ENCODE measurements at regions not wholly inside any gene's neighbourhood (a gene's known extent, or its start where the extent isn't known, plus 50 kb on each side); places are given as distances from the start of the nearest gene placed in this dataset.

DNA sequence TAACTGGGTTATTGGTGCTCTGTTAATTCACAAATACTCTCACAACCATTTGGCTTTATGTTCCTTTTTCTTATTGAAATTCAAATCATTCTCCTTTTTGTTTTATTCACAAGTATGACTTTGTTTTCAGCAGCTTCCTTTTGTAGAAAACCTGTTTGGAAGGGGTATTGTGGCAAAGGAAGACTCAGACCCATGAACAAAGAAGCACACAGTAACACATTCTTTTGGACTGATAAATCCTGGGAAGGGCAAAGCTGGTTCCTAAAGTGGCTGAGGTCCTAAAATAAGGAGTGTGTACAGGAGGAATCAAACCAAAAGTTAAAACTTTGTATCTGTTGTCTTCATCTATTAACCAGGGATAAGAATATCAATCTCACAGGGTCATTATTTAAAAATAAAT, 374.7 kb upstream of the FIGN start:
- TF ChIP-seq, protein P1, sequence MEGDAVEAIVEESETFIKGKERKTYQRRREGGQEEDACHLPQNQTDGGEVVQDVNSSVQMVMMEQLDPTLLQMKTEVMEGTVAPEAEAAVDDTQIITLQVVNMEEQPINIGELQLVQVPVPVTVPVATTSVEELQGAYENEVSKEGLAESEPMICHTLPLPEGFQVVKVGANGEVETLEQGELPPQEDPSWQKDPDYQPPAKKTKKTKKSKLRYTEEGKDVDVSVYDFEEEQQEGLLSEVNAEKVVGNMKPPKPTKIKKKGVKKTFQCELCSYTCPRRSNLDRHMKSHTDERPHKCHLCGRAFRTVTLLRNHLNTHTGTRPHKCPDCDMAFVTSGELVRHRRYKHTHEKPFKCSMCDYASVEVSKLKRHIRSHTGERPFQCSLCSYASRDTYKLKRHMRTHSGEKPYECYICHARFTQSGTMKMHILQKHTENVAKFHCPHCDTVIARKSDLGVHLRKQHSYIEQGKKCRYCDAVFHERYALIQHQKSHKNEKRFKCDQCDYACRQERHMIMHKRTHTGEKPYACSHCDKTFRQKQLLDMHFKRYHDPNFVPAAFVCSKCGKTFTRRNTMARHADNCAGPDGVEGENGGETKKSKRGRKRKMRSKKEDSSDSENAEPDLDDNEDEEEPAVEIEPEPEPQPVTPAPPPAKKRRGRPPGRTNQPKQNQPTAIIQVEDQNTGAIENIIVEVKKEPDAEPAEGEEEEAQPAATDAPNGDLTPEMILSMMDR (IDR thresholded peaks at IDR 0.05): no peak
- no peak for TF ChIP-seq POLR2A (IDR thresholded peaks at IDR 0.05)
- intact Hi-C loops (cut with DNase I; ENCODE audit: low total_unique reads): no loop called here
- no peak for DNase-seq (ENCODE audit: low spot score in 2 of 2)
- no peak overlapping the region for H3K4me3 ChIP-seq (ENCODE audit: low read depth, poor library complexity, severe bottlenecking)

DNA sequence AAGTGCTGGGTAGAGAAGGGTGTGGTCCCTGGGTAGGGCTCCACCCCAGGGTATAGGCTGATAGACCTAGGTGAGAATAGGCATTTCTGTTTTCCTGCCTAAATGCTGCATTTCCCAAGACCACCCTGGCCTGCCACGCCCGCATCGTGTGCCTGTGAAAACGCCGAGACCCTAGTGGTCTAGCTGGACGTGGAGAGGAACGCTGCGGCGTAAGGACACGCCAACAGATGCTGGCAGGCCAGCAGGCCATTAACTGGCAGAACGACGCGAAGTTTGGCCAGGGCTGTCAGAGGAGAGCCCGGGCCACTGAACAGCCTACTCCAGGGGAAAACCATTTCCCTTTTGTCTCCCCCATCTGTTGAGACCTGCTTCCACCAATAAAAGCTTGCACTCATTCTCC, 373.2 kb upstream of the FIGN start:
- WGBS, 2 donors: 94 to 96% methylated on average over 14 of the region's 14 CpGs

DNA sequence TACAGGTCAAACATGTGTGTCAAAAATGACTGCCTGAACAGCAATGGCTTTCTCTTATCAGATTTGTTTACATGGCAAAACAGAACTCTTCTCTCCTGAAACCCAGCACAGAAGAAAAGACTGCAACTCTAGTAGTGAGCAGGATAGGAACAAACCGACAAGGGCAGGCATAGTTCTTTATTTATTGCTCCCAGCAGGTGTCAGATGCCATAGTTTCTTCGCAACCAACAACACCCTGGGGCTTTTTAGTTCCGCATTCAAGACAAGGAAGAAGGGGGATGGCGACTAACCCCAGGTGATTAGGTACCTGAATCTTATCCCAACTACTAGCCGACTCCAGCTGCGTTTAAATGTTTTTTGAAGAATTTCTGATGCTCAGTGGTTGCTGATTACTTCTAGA, 367.5 kb upstream of the FIGN start:
- intact Hi-C loops (cut with DNase I; ENCODE audit: low total_unique reads): no loop called here
- TF ChIP-seq, protein P1 (IDR thresholded peaks at IDR 0.05): no peak
- no peak for TF ChIP-seq POLR2A (IDR thresholded peaks at IDR 0.05)
- WGBS, 2 donors: 48 to 74% methylated on average over 6 of the region's 6 CpGs
- H3K4me3 ChIP-seq (ENCODE audit: low read depth, poor library complexity, severe bottlenecking): no peak overlapping the region
- no peak for DNase-seq (ENCODE audit: low spot score in 2 of 2)

More for the DNA sequence above, 373.2 kb upstream of the FIGN start:
- no peak overlapping the region for H3K4me3 ChIP-seq (ENCODE audit: low read depth, poor library complexity, severe bottlenecking)
- intact Hi-C loops (cut with DNase I; ENCODE audit: low total_unique reads): no loop called here
- TF ChIP-seq POLR2A (IDR thresholded peaks at IDR 0.05): no peak
- TF ChIP-seq, protein P1 (IDR thresholded peaks at IDR 0.05): no peak
- no peak for DNase-seq (ENCODE audit: low spot score in 2 of 2)

DNA sequence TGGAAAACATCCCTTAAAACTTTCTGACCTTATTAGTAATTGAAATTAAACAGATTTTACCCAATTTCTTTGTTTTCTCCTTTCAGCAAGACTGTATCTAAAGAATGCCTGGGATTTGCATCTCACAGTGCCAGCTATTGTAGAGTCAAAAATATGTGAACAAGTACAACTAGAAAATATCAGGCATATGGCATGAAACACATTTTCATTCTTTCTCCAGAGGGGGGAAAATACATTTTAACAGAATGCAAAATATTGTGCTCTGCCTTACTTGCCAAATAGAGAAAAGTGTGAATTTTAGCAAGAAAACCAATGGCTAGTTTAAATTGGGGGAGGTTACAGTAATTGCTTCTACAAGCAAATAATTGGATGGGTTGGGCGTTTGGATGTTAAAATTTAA, 366.6 kb upstream of the FIGN start:
- no peak for DNase-seq (ENCODE audit: low spot score in 2 of 2)
- intact Hi-C loops (cut with DNase I; ENCODE audit: low total_unique reads): no loop called here
- H3K4me3 ChIP-seq (ENCODE audit: low read depth, poor library complexity, severe bottlenecking): no peak overlapping the region
- WGBS, 2 donors: 56 to 72% methylated on average over 1 of the region's 1 CpG
- TF ChIP-seq POLR2A (IDR thresholded peaks at IDR 0.05): no peak
- TF ChIP-seq, protein P1 (IDR thresholded peaks at IDR 0.05): no peak

DNA sequence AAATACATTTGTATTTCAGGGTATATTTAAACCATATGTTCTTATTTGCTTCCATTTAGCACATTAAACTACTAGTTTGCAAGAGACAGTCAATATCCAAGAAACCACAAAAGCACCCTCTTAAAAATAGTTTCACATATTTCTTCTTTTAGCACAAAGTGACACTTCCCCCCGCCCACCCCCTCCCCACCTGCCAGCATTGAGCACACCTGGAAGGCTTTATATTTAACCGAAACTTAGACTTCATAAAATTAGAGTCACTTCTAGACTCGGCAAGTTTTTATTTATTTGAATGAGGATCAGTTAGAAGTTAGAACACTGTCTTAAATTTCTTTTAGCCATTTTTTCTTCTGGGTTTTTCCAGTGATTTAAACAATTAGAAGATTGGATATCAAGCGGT, 355.9 kb upstream of the FIGN start:
- DNase-seq (ENCODE audit: low spot score in 2 of 2): no peak
- intact Hi-C loops (cut with DNase I; ENCODE audit: low total_unique reads): no loop called here
- H3K4me3 ChIP-seq (ENCODE audit: low read depth, poor library complexity, severe bottlenecking): no peak overlapping the region
- no peak for TF ChIP-seq POLR2A (IDR thresholded peaks at IDR 0.05)
- WGBS, 2 donors: 34 to 35% methylated on average over 4 of the region's 4 CpGs

DNA sequence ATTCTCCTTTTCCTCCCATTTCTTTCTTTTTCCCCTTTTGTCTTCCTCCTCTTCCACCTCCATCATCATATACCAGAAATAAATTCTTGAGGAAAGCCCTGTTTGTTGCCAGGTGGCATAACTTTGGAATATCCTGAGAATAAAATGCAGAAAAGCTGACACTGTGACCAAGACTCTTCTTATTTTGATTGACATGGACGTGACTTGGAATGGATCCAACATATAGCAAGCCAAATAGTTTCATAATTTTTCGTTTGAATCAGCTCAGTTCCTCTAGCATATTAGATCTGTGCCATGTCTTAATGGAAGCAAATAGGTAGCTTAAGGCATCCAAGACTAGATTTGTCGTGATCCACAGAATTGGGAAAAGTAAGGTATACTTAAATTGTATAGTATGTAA, 354.7 kb upstream of the FIGN start:
- DNase-seq (ENCODE audit: low spot score in 2 of 2): no peak
- no peak overlapping the region for H3K4me3 ChIP-seq (ENCODE audit: low read depth, poor library complexity, severe bottlenecking)
- TF ChIP-seq POLR2A (IDR thresholded peaks at IDR 0.05): no peak
- TF ChIP-seq, protein P1 (IDR thresholded peaks at IDR 0.05): no peak
- 30 to 33% methylated on average over 3 of the region's 3 CpGs for WGBS, 2 donors
- intact Hi-C loops (cut with DNase I; ENCODE audit: low total_unique reads): no loop called here

Data from lower leg skin (tissue), 4 donors.